ENCODE measurements at regions not wholly inside any gene's neighbourhood (a gene's known extent, or its start where the extent isn't known, plus 50 kb on each side); places are given as distances from the start of the nearest gene placed in this dataset.

GRCh38 chr2:209074711-209075110 lies 349.1 kb upstream of the MAP2 start:
- no peak overlapping the region for H3K27ac ChIP-seq (ENCODE audit: low read depth, low read length)
- no peak overlapping the region for H4K91ac ChIP-seq (replicated peaks; ENCODE audit: insufficient read length, low read length)
- H4K5ac ChIP-seq (ENCODE audit: insufficient read length, low read depth, low read length) = no peak overlapping the region
- no peaks in the 10 kb centered on the region for H4K20me1 ChIP-seq (replicated peaks in 1 of 2; ENCODE audit: control insufficient read depth in 1 of 2, insufficient read depth in 2 of 2, low read length in 2 of 2)
- H3K27me3 ChIP-seq (replicated peaks in 1 of 4; ENCODE audit: control insufficient read depth in 3 of 4, extremely low read depth in 1 of 4, insufficient read depth in 3 of 4, low read length in 3 of 4) = no peaks in the 10 kb centered on the region
- no peak overlapping the region for H3K4ac ChIP-seq (replicated peaks; ENCODE audit: insufficient read length, low read depth, low read length)
- H2BK12ac ChIP-seq (ENCODE audit: low read depth, low read length) = no peak overlapping the region
- TF ChIP-seq GABPA (IDR thresholded peaks at IDR 0.05; ENCODE audit: borderline replicate concordance, insufficient read depth, low read length) (no peak), EGR1 (IDR thresholded peaks at IDR 0.05; ENCODE audit: borderline replicate concordance, low read depth, low read length) (no peak), CREB1 (IDR thresholded peaks at IDR 0.05) (no peak), SUZ12 (IDR thresholded peaks at IDR 0.05; ENCODE audit: low read length) (no peak), SIX5 (IDR thresholded peaks at IDR 0.05; ENCODE audit: low read depth, low read length) (no peak)
- no peaks in the 10 kb centered on the region; a peak in 1 of 7 replicates for H3K4me1 ChIP-seq (replicated peaks in 1 of 4; ENCODE audit: control insufficient read depth in 3 of 4, insufficient read depth in 4 of 4, low read length in 3 of 4)
- no peak for FAIRE-seq
- 93% methylated on average over 3 of the region's 3 CpGs; no CpG with 5 or more reads in 1 of the 2 experiments for WGBS, 2 experiments (ENCODE audit: extremely low coverage in 1 of 2, insufficient coverage in 1 of 2, insufficient read length in 1 of 2, insufficient replicate concordance in 2 of 2, low coverage in 1 of 2, low lambda C conversion rate in 2 of 2, missing lambda C conversion rate in 1 of 2)
- no peak overlapping the region for H3K23ac ChIP-seq (ENCODE audit: insufficient read length)
- H2AFZ ChIP-seq (ENCODE audit: low read length) = no peak overlapping the region
- H3K23me2 ChIP-seq (ENCODE audit: low read depth, low read length) = no peaks in the 10 kb centered on the region; the same call in 1 of the 2 replicates
- no peak overlapping the region for H2BK5ac ChIP-seq (ENCODE audit: low read depth, low read length)
- no peaks in the 10 kb centered on the region for H3K79me1 ChIP-seq (ENCODE audit: low read depth, low read length)
- no peak overlapping the region for H4K8ac ChIP-seq (ENCODE audit: extremely low read depth, insufficient read depth, low read length)
- no peak overlapping the region for H3K56ac ChIP-seq (replicated peaks; ENCODE audit: insufficient read length, low read depth, low read length)
- ChIA-PET CTCF (ENCODE audit: partially characterized antibody) (no interaction called here), POLR2A (ENCODE audit: partially characterized antibody) (no interaction called here)
- no peak overlapping the region for H3K9ac ChIP-seq (replicated peaks in 1 of 4; ENCODE audit: extremely low read depth in 1 of 4, low read depth in 3 of 4, low read length in 3 of 4)
- no peak overlapping the region for H2BK20ac ChIP-seq (ENCODE audit: low read length)
- H3K18ac ChIP-seq (ENCODE audit: extremely low read depth, low read length) = no peak overlapping the region
- no peaks in the 10 kb centered on the region for H3K36me3 ChIP-seq (ENCODE audit: control insufficient read depth in 2 of 4, insufficient read depth in 4 of 4, low read length in 3 of 4)
- H3K14ac ChIP-seq (ENCODE audit: insufficient read length) = no peak overlapping the region
- no peak for DNase-seq (ENCODE audit: low read depth in 1 of 2, low spot score in 2 of 2)
- no peak overlapping the region for H2BK120ac ChIP-seq (replicated peaks; ENCODE audit: low read depth, low read length)
- H3K4me3 ChIP-seq (ENCODE audit: extremely low read depth in 1 of 4, insufficient read depth in 2 of 4, low read depth in 3 of 4, low read length in 4 of 4) = no peak overlapping the region
- no peaks in the 10 kb centered on the region for H3K9me3 ChIP-seq (ENCODE audit: insufficient read depth in 2 of 2, low read depth in 1 of 2, low read length in 1 of 2)
- no peak overlapping the region for H3K4me2 ChIP-seq (ENCODE audit: insufficient read depth in 1 of 2, low read depth in 2 of 2, low read length in 2 of 2)
- no peak overlapping the region for H2AK5ac ChIP-seq (ENCODE audit: low read depth, low read length)
- no peak overlapping the region for H2BK15ac ChIP-seq (ENCODE audit: low read length)
- no peaks in the 10 kb centered on the region for H3K79me2 ChIP-seq (ENCODE audit: control insufficient read depth in 1 of 2, insufficient read depth in 2 of 2, low read length in 2 of 2)
